Sigmoid colon (tissue), 4 donors: ENCODE measurements at regions not wholly inside any gene's neighbourhood (a gene's known extent, or its start where the extent isn't known, plus 50 kb on each side); places are given as distances from the start of the nearest gene placed in this dataset.

Source experiments
- CTCF ChIP-seq, 4 experiments: fragments of 450-650 bp in 3 of 4; fragments of 200-600 bp in 1 of 4; IDR thresholded peaks; one replicate each; pipeline ENCODE4 v1.5.1; 2016 to 2019; ENCODE audit warnings: antibody characterized with exemption in 4 of 4, mild to moderate bottlenecking in 3 of 4, moderate library complexity in 2 of 4
- POLR2A ChIP-seq, 2 donors: fragments of 450-650 bp; IDR thresholded peaks; one replicate each; pipeline ENCODE4 v1.6.1; 2016; ENCODE audit warnings: antibody characterized with exemption in 2 of 2, mild to moderate bottlenecking in 2 of 2, moderate library complexity in 2 of 2
- POLR2AphosphoS5 ChIP-seq, 4 donors: sonication (generic); formaldehyde crosslinking; IDR thresholded peaks; one replicate each; pipeline ENCODE4 v1.6.1; 2017; ENCODE audit warnings: antibody characterized with exemption in 4 of 4

- TF ChIP-seq CTCF (IDR thresholded peaks at IDR 0.05), result no peak
- no peak for TF ChIP-seq POLR2A (IDR thresholded peaks at IDR 0.05)
- no peak for TF ChIP-seq POLR2AphosphoS5 (IDR thresholded peaks at IDR 0.05)
Measured at GRCh38 chr11:91850021-91850420, 374.6 kb upstream of the FAT3 start.
